ENCODE measurements at regions not wholly inside any gene's neighbourhood (a gene's known extent, or its start where the extent isn't known, plus 50 kb on each side); places are given as distances from the start of the nearest gene placed in this dataset.

DNA sequence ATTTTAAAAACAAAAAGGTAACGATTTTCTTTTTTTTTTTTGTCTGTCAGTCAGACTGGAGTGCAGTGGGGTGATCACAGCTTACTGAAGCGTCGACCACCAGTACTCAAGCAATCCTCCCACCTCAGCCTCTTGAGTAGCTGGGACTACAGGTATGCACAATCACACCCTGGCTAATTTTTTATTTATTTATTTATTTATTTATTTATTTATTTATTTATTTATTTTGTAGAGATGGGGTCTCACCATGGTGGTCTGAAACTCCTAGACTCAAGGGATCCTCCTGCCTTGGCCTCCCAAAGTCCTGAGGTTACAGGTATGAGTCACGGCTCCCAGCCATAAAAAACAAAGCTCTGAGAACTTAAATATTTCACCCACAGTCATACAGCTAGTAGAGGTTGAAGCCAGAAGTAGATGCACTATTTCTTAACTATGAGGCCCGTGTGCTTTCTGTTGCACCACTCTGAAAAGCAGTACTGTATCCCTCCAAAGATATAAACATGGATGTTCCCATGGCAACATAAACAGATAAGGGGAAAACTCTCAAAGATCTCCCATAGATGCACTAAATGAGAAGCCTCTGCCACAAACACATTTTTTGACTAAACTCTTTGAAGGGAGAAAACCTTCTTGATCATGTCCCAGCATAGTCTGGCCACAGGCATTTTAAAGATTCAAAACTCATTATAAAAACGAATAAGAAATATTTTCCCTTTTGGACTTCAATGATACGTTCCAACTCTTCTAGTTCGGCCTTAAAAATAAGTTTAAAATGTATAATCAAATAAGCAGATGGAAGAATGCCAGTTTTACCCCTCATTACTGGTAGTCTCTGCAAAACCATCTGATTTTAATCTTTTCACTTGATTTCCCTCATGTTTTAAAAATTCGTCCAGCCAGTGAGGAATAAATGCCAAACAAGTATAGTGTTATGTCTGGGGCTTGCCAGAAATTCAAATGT, 162.3 kb upstream of the ARHGEF26 start:
- TF ChIP-seq, protein P1, sequence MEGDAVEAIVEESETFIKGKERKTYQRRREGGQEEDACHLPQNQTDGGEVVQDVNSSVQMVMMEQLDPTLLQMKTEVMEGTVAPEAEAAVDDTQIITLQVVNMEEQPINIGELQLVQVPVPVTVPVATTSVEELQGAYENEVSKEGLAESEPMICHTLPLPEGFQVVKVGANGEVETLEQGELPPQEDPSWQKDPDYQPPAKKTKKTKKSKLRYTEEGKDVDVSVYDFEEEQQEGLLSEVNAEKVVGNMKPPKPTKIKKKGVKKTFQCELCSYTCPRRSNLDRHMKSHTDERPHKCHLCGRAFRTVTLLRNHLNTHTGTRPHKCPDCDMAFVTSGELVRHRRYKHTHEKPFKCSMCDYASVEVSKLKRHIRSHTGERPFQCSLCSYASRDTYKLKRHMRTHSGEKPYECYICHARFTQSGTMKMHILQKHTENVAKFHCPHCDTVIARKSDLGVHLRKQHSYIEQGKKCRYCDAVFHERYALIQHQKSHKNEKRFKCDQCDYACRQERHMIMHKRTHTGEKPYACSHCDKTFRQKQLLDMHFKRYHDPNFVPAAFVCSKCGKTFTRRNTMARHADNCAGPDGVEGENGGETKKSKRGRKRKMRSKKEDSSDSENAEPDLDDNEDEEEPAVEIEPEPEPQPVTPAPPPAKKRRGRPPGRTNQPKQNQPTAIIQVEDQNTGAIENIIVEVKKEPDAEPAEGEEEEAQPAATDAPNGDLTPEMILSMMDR (IDR thresholded peaks at IDR 0.05; ENCODE audit: low read depth, low read length, missing control alignments) = no peak
- DNase-seq (ENCODE audit: low read depth) = no peak

DNA sequence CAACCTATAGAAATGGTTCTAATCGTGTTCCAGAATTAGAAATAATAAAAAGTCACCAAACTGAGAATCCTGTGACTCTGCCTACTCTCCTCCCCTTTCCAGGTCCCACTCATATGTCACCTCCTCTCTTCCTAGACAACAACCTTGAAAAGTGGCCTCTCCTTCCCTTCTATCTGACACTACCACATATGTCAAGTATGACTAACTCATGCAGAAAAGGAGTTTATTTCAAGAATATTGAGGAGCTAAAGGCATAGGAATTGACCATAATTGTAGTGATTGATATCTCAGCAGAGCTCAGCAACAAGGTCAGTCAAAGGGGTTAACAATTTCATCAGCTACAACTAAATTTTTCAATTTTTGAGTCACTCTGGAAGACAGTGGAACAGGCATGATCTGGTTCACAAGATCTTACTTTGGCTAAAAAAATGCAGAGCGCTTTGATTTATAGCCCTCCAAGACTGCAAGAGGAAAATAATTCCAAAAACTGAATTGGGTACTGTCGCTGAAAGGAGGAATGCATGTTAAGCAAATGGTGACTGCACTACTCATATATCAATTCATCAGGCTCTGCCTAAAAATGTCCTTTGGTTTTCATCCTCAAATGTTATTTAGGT, 160.6 kb upstream of the ARHGEF26 start:
- H3K4me3 ChIP-seq (ENCODE audit: low read depth, low read length) = no peak overlapping the region
- no peak for DNase-seq (ENCODE audit: low read depth)
- TF ChIP-seq, protein P1 (IDR thresholded peaks at IDR 0.05; ENCODE audit: low read depth, low read length, missing control alignments) = no peak

More for the DNA sequence above, 162.3 kb upstream of the ARHGEF26 start:
- H3K4me3 ChIP-seq (ENCODE audit: low read depth, low read length) = no peak overlapping the region

DNA sequence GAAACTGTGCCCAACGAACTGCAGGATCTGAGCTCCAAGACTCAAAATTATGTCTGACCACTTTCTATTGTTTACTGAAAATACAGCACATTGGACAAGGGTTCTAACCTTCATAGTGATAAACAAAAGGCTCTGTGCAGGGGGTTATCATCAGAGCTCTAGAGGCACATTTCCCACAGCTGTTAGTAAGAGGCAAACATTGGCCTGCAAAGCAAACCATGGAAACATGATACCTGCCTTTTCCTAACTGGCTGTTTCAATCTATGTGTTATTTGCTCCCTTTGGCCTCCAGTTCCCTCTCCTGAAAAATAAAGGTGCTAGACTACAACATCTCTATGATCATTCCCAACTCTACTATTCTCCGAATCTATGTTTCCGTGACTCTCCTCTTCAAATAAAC, 159.7 kb upstream of the ARHGEF26 start:
- no peak overlapping the region for H3K4me3 ChIP-seq (ENCODE audit: low read depth, low read length)
- DNase-seq (ENCODE audit: low read depth) = no peak
- TF ChIP-seq, protein P1 (IDR thresholded peaks at IDR 0.05; ENCODE audit: low read depth, low read length, missing control alignments) = no peak

DNA sequence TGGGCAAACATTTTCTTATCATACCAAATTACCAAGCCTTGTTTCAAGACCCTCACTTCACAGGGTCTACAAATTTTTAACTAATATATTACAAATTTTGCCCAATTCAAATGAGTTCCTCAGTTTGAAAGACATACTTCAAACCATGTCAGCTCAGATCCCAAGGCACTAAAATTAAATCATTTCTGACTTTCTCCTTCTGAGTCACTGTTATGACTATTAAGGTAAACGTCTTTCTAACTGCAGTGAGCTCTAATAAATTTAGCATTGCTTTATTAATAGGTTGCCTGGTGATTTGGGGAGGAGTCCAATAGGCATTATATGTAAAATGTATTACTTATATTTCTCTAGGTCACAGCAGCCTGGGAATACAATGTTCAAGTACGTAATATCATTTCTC, 158.2 kb upstream of the ARHGEF26 start:
- H3K4me3 ChIP-seq (ENCODE audit: low read depth, low read length) = no peak overlapping the region
- DNase-seq (ENCODE audit: low read depth) = no peak
- TF ChIP-seq, protein P1 (IDR thresholded peaks at IDR 0.05; ENCODE audit: low read depth, low read length, missing control alignments) = no peak

DNA sequence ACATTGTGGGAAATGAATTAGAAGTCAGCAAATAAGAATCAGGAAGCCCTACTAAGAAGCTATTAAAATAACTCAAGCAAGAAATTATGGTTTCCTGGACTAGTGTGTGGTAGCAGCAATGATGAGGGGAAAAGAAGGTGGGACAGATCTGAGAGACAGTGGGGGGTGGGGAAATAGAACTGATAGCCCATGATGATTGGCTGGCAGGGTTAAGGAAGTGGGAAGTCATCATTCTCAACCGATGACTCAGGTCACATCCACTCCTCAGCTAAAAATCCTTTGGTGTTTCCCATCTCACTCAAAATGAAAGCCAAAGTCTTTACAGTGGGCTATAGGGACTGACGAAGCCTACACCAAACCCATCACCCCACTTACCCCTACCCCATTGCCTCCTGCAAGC, 153.9 kb upstream of the ARHGEF26 start:
- no peak overlapping the region for H3K4me3 ChIP-seq (ENCODE audit: low read depth, low read length)
- TF ChIP-seq, protein P1 (IDR thresholded peaks at IDR 0.05; ENCODE audit: low read depth, low read length, missing control alignments) = no peak
- no peak for DNase-seq (ENCODE audit: low read depth)

DNA sequence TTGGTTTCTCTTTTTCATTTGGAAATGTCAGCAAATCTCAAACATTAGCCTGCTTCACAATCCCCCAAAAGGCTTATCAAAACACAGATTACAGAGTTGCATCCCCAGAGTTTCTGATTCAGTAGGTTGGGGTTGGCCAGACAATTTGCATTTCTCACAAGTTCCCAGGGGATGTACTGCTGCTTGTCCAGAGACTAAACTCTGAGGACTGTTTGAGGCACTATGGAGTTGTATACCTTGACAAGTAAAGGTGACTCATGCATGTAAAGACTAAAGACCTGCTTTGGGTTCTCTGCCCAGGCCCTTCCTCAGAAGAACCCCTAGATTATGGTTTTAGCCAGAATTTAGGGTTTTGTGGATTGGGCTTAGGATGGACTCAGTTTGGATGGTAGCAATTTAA, 151.1 kb upstream of the ARHGEF26 start:
- TF ChIP-seq, protein P1 (IDR thresholded peaks at IDR 0.05; ENCODE audit: low read depth, low read length, missing control alignments) = no peak
- H3K4me3 ChIP-seq (ENCODE audit: low read depth, low read length) = no peak overlapping the region
- no peak for DNase-seq (ENCODE audit: low read depth)
